ENCODE measurements at regions not wholly inside any gene's neighbourhood (a gene's known extent, or its start where the extent isn't known, plus 50 kb on each side); places are given as distances from the start of the nearest gene placed in this dataset.

GRCh38 chr3:99249627-99250026, 348.1 kb upstream of the DCBLD2 start:
- H3K36me3 ChIP-seq (replicated peaks; ENCODE audit: insufficient read depth, low read length) = no peaks in the 10 kb centered on the region

GRCh38 chr3:99248913-99249312, 347.4 kb upstream of the DCBLD2 start:
- H3K36me3 ChIP-seq (replicated peaks; ENCODE audit: insufficient read depth, low read length) = no peaks in the 10 kb centered on the region
- H3K27ac ChIP-seq (ENCODE audit: low read length) = no peak overlapping the region
- H3K9me3 ChIP-seq (replicated peaks; ENCODE audit: insufficient read depth, low read length) = no peaks in the 10 kb centered on the region
- H3K27me3 ChIP-seq (replicated peaks; ENCODE audit: insufficient read depth, low read length) = no peaks in the 10 kb centered on the region
- no peak overlapping the region for H3K9ac ChIP-seq (ENCODE audit: low read length)
- no peaks in the 10 kb centered on the region for H4K20me1 ChIP-seq (ENCODE audit: insufficient read depth, low read length)
- H3F3A ChIP-seq (ENCODE audit: insufficient read depth, low read length) = no peaks in the 10 kb centered on the region
- H3K79me2 ChIP-seq (ENCODE audit: low read length) = no peaks in the 10 kb centered on the region
- DNase-seq = no peak
- H3K4me3 ChIP-seq (ENCODE audit: low read length) = no peak overlapping the region
- TF ChIP-seq CTCF (IDR thresholded peaks at IDR 0.05; ENCODE audit: low read length) (no peak), EZH2 (optimal IDR thresholded peaks at IDR 0.05; ENCODE audit: low read depth, low read length) (no peak), EZH2phosphoT487 (IDR thresholded peaks at IDR 0.05; ENCODE audit: low read length) (no peak)
- H2AFZ ChIP-seq (ENCODE audit: low read length) = no peak overlapping the region
- no peaks in the 10 kb centered on the region for H3K4me1 ChIP-seq (ENCODE audit: low read length)
- H3K9me2 ChIP-seq (replicated peaks; ENCODE audit: insufficient read depth, low read length) = no peaks in the 10 kb centered on the region
- no peak overlapping the region for H3K4me2 ChIP-seq (ENCODE audit: low read depth, low read length)

More at GRCh38 chr3:99249627-99250026, 348.1 kb upstream of the DCBLD2 start:
- Histone ChIP-seq H4K20me1 (ENCODE audit: insufficient read depth, low read length) (no peaks in the 10 kb centered on the region), H3K79me2 (ENCODE audit: low read length) (no peaks in the 10 kb centered on the region), H3F3A (ENCODE audit: insufficient read depth, low read length) (no peaks in the 10 kb centered on the region), H3K27ac (ENCODE audit: low read length) (no peak overlapping the region), H3K27me3 (replicated peaks; ENCODE audit: insufficient read depth, low read length) (no peaks in the 10 kb centered on the region), H3K9ac (ENCODE audit: low read length) (no peak overlapping the region), H3K9me3 (replicated peaks; ENCODE audit: insufficient read depth, low read length) (no peaks in the 10 kb centered on the region), H3K9me2 (replicated peaks; ENCODE audit: insufficient read depth, low read length) (no peaks in the 10 kb centered on the region), H3K4me3 (ENCODE audit: low read length) (no peak overlapping the region), H3K4me1 (ENCODE audit: low read length) (no peaks in the 10 kb centered on the region), H3K4me2 (ENCODE audit: low read depth, low read length) (no peak overlapping the region), H2AFZ (ENCODE audit: low read length) (no peak overlapping the region)
- TF ChIP-seq CTCF (IDR thresholded peaks at IDR 0.05; ENCODE audit: low read length) = no peak
- TF ChIP-seq EZH2phosphoT487 (IDR thresholded peaks at IDR 0.05; ENCODE audit: low read length) = no peak
- TF ChIP-seq EZH2 (optimal IDR thresholded peaks at IDR 0.05; ENCODE audit: low read depth, low read length) = no peak
- DNase-seq = no peak

GRCh38 chr3:99248130-99248529, 346.6 kb upstream of the DCBLD2 start:
- no peaks in the 10 kb centered on the region for H4K20me1 ChIP-seq (ENCODE audit: insufficient read depth, low read length)
- H3K27me3 ChIP-seq (replicated peaks; ENCODE audit: insufficient read depth, low read length) = no peaks in the 10 kb centered on the region
- H3K36me3 ChIP-seq (replicated peaks; ENCODE audit: insufficient read depth, low read length) = no peaks in the 10 kb centered on the region
- DNase-seq = no peak
- H3K27ac ChIP-seq (ENCODE audit: low read length) = no peak overlapping the region
- H3K4me2 ChIP-seq (ENCODE audit: low read depth, low read length) = no peak overlapping the region
- H3K9me2 ChIP-seq (replicated peaks; ENCODE audit: insufficient read depth, low read length) = no peaks in the 10 kb centered on the region
- TF ChIP-seq CTCF (IDR thresholded peaks at IDR 0.05; ENCODE audit: low read length) (no peak), EZH2phosphoT487 (IDR thresholded peaks at IDR 0.05; ENCODE audit: low read length) (no peak), EZH2 (optimal IDR thresholded peaks at IDR 0.05; ENCODE audit: low read depth, low read length) (no peak)
- no peaks in the 10 kb centered on the region for H3K9me3 ChIP-seq (replicated peaks; ENCODE audit: insufficient read depth, low read length)
- H3F3A ChIP-seq (ENCODE audit: insufficient read depth, low read length) = no peaks in the 10 kb centered on the region
- H3K4me3 ChIP-seq (ENCODE audit: low read length) = no peak overlapping the region
- no peaks in the 10 kb centered on the region for H3K4me1 ChIP-seq (ENCODE audit: low read length)
- no peak overlapping the region for H3K9ac ChIP-seq (ENCODE audit: low read length)
- no peak overlapping the region for H2AFZ ChIP-seq (ENCODE audit: low read length)
- no peaks in the 10 kb centered on the region for H3K79me2 ChIP-seq (ENCODE audit: low read length)
